ENCODE measurements at regions not wholly inside any gene's neighbourhood (a gene's known extent, or its start where the extent isn't known, plus 50 kb on each side); places are given as distances from the start of the nearest gene placed in this dataset.

DNA sequence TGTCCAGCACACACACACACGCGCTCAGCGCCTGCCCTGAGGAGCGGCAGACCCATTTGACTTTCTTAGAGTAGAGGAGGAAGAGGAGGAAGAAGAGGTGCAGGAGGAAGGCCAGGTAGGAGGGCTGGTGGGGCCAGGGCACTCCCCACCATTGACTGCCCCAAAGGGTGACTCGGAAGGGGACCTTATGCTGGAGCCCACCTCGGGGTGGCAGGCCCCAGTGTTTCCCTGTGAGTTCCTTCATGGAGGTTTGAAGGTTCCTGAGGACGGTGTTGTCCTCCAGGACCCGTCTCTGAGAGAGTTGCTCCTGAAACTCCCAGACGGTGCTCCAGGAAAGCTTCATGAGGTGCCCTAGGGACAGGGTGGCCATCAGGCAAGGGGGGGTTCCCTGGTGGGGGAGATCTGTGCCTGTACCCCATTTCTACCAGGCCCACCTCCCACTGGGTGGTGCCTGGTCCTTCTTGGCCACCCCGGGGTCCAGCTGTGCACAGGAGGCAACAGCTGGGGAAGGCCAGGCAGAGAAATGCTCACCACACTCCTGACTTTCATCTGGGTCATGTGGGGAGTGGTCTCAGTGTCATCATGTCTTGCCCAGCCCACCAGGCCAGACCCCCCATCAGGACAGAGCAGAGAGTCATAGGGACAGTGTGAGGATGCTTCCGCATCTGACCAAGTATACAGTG, 89.5 kb downstream of the TNFRSF13B start:
- H4K20me1 ChIP-seq (ENCODE audit: low read depth) = no peaks in the 10 kb centered on the region
- no peaks in the 10 kb centered on the region for H3K9me3 ChIP-seq (ENCODE audit: low read depth)
- H3F3A ChIP-seq (ENCODE audit: low read depth) = no peaks in the 10 kb centered on the region
- no peak for DNase-seq (ENCODE audit: low spot score)
- no peak overlapping the region for H3K9ac ChIP-seq
- H3K27ac Mint-ChIP-seq = no peak overlapping the region
- peaks cover 2% of the 10 kb centered on the region for H3K27me3 Mint-ChIP-seq (ENCODE audit: insufficient read depth, low read depth)
- H2AFZ ChIP-seq (replicated peaks) = no peak overlapping the region
- H3K4me3 Mint-ChIP-seq = no peak overlapping the region
- H3K4me3 ChIP-seq = no peak overlapping the region
- no peaks in the 10 kb centered on the region for H3K4me1 Mint-ChIP-seq
- H3K4me1 ChIP-seq = no peaks in the 10 kb centered on the region
- peaks cover 2% of the 10 kb centered on the region for H3K9me3 Mint-ChIP-seq
- no peak overlapping the region for H3K4me2 ChIP-seq
- no peak for TF ChIP-seq EZH2phosphoT487 (IDR thresholded peaks at IDR 0.05)
- no peak for TF ChIP-seq EZH2 (IDR thresholded peaks at IDR 0.05)
- TF ChIP-seq, protein P1, sequence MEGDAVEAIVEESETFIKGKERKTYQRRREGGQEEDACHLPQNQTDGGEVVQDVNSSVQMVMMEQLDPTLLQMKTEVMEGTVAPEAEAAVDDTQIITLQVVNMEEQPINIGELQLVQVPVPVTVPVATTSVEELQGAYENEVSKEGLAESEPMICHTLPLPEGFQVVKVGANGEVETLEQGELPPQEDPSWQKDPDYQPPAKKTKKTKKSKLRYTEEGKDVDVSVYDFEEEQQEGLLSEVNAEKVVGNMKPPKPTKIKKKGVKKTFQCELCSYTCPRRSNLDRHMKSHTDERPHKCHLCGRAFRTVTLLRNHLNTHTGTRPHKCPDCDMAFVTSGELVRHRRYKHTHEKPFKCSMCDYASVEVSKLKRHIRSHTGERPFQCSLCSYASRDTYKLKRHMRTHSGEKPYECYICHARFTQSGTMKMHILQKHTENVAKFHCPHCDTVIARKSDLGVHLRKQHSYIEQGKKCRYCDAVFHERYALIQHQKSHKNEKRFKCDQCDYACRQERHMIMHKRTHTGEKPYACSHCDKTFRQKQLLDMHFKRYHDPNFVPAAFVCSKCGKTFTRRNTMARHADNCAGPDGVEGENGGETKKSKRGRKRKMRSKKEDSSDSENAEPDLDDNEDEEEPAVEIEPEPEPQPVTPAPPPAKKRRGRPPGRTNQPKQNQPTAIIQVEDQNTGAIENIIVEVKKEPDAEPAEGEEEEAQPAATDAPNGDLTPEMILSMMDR (IDR thresholded peaks at IDR 0.05) = no peak
- no peaks in the 10 kb centered on the region for H3K36me3 Mint-ChIP-seq
- no peaks in the 10 kb centered on the region for H3K36me3 ChIP-seq
- no peak overlapping the region for H3K27ac ChIP-seq
- H3K79me2 ChIP-seq (ENCODE audit: low read depth) = no peaks in the 10 kb centered on the region
- no peaks in the 10 kb centered on the region for H3K27me3 ChIP-seq

DNA sequence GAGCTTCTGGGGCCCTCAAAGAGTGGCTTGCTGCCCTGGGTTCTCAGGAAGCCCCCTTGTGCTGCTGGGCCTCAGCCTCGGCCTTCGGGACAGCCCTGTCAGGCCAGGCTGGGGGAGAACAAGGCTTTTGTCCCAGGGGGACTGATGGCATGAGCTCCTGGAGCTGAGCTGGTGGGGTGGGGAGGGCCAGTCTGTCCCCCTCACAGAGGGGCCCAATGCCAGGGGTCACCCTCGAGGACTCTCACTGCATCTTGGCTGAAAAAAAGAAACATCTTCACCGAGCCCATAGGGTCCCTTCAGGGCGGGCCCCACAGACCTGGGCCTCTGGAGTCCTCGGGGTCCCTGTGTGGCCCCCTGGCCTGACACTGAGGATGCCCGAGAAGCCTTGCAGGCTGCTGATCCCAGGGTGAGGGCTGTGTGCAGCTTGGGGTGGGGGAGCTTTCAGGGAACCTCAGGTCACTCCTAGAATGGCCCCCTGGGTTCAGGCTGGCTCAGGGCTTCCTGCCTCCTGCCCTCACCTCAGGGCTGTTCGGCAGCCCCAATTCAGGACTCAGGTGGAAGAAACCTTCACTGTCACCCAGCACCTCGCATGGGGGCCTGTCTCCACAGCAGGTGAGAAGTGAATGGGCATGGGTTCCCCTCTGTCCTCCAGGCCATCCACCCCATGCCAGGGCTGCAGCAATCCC, 90.5 kb downstream of the TNFRSF13B start:
- H3K36me3 ChIP-seq = no peaks in the 10 kb centered on the region
- no peak overlapping the region for H3K4me3 ChIP-seq
- no peaks in the 10 kb centered on the region for H3K36me3 Mint-ChIP-seq
- no peaks in the 10 kb centered on the region for H4K20me1 ChIP-seq (ENCODE audit: low read depth)
- no peaks in the 10 kb centered on the region for H3K27me3 ChIP-seq
- peaks cover 7% of the 10 kb centered on the region for H3K9me3 Mint-ChIP-seq
- H3K4me2 ChIP-seq = no peak overlapping the region
- no peak for TF ChIP-seq EZH2phosphoT487 (IDR thresholded peaks at IDR 0.05)
- TF ChIP-seq, protein P1 (IDR thresholded peaks at IDR 0.05) = no peak
- TF ChIP-seq EZH2 (IDR thresholded peaks at IDR 0.05) = no peak
- H3K9me3 ChIP-seq (ENCODE audit: low read depth) = no peaks in the 10 kb centered on the region
- H3K9ac ChIP-seq = no peak overlapping the region
- peaks cover 6% of the 10 kb centered on the region for H3K27me3 Mint-ChIP-seq (ENCODE audit: insufficient read depth, low read depth)
- H2AFZ ChIP-seq (replicated peaks) = no peak overlapping the region
- no peak overlapping the region for H3K27ac Mint-ChIP-seq
- no peaks in the 10 kb centered on the region for H3K4me1 ChIP-seq
- H3F3A ChIP-seq (ENCODE audit: low read depth) = no peaks in the 10 kb centered on the region
- H3K27ac ChIP-seq = no peak overlapping the region
- no peaks in the 10 kb centered on the region for H3K79me2 ChIP-seq (ENCODE audit: low read depth)
- DNase-seq (ENCODE audit: low spot score) = no peak
- H3K4me3 Mint-ChIP-seq = no peak overlapping the region
- no peaks in the 10 kb centered on the region for H3K4me1 Mint-ChIP-seq

DNA sequence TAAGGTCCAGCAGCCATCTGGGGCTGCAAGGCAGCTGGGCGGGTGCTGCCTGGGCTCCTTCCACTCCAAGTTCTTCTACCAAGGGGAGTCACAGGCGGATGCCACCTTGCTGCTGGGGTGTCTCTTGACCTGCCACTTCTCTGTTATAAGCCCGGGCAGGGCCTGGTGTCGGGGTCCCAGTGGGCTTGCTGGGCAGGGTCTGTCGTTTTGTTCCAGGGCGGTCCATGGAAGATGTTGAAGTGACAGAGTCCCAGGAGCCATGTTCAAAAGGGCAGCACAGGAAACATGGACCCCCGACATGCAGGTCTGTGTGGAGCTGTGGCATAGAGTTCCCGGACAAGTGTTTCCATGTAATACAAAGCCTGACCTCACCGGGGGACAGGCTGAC, 91.1 kb downstream of the TNFRSF13B start:
- Histone ChIP-seq H3K9me3 (ENCODE audit: low read depth) (no peaks in the 10 kb centered on the region), H3K79me2 (ENCODE audit: low read depth) (no peaks in the 10 kb centered on the region), H3K4me1 (no peaks in the 10 kb centered on the region), H2AFZ (replicated peaks) (no peak overlapping the region), H3K4me2 (no peak overlapping the region), H3K9ac (no peak overlapping the region), H3K27ac (no peak overlapping the region), H3K4me3 (no peak overlapping the region), H3K36me3 (no peaks in the 10 kb centered on the region), H4K20me1 (ENCODE audit: low read depth) (no peaks in the 10 kb centered on the region), H3K27me3 (no peaks in the 10 kb centered on the region), H3F3A (ENCODE audit: low read depth) (no peaks in the 10 kb centered on the region)
- H3K4me1 Mint-ChIP-seq = no peaks in the 10 kb centered on the region
- H3K9me3 Mint-ChIP-seq = peaks cover 7% of the 10 kb centered on the region
- H3K36me3 Mint-ChIP-seq = no peaks in the 10 kb centered on the region
- H3K27ac Mint-ChIP-seq = no peak overlapping the region
- H3K4me3 Mint-ChIP-seq = no peak overlapping the region
- peaks cover 6% of the 10 kb centered on the region for H3K27me3 Mint-ChIP-seq (ENCODE audit: insufficient read depth, low read depth)
- DNase-seq (ENCODE audit: low spot score) = no peak
- TF ChIP-seq, protein P1 (IDR thresholded peaks at IDR 0.05) = no peak
- TF ChIP-seq EZH2 (IDR thresholded peaks at IDR 0.05) (no peak), EZH2phosphoT487 (IDR thresholded peaks at IDR 0.05) (no peak)

All from neural progenitor cell (in vitro differentiated cells).